Ishikawa (cell line): ENCODE measurements at regions not wholly inside any gene's neighbourhood (a gene's known extent, or its start where the extent isn't known, plus 50 kb on each side); places are given as distances from the start of the nearest gene placed in this dataset.

Source experiments
- CREB1 ChIP-seq: IDR thresholded peaks from 2 replicates; pipeline ENCODE4 v1.6.1; 2012; ENCODE audit warnings: low read depth
- MAX ChIP-seq: IDR thresholded peaks from 2 replicates; pipeline ENCODE4 v1.6.1; 2012
- RAD21 ChIP-seq: IDR thresholded peaks from 2 replicates; pipeline ENCODE4 v1.6.1; 2012; ENCODE audit warnings: low read depth
- REST ChIP-seq: IDR thresholded peaks from 2 replicates; pipeline ENCODE4 v1.6.1; 2012; ENCODE audit warnings: low read depth, mild to moderate bottlenecking
- USF1 ChIP-seq: IDR thresholded peaks from 2 replicates; pipeline ENCODE4 v1.6.1; 2012

GRCh38 chr3:94406595-94406994 lies 343.7 kb downstream of the NSUN3 start:
- no peak for TF ChIP-seq CREB1
- no peak for TF ChIP-seq USF1
- no peak for TF ChIP-seq RAD21
- TF ChIP-seq REST = no peak
- no peak for TF ChIP-seq MAX
